ENCODE measurements at regions not wholly inside any gene's neighbourhood (a gene's known extent, or its start where the extent isn't known, plus 50 kb on each side); places are given as distances from the start of the nearest gene placed in this dataset.

DNA sequence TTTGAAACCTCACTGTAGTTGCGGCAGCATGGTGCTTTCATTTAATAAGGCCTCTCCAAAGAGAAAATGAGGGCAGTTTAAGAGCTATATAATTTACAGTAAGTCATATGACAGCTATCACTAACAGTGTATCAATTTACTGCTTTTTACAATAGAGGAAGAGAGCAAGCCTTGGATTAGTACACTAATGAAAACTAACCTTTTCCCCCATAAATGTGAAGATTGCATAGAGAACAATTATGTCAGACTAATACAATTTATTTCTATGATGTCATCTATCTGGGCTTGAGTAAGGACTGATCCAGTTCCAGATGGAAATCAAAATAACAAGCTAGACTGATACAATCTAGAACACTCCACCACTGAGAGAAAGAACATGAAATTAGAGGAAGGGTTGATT lies 78.1 kb upstream of the FAM83B start:
- TF ChIP-seq, protein P1, sequence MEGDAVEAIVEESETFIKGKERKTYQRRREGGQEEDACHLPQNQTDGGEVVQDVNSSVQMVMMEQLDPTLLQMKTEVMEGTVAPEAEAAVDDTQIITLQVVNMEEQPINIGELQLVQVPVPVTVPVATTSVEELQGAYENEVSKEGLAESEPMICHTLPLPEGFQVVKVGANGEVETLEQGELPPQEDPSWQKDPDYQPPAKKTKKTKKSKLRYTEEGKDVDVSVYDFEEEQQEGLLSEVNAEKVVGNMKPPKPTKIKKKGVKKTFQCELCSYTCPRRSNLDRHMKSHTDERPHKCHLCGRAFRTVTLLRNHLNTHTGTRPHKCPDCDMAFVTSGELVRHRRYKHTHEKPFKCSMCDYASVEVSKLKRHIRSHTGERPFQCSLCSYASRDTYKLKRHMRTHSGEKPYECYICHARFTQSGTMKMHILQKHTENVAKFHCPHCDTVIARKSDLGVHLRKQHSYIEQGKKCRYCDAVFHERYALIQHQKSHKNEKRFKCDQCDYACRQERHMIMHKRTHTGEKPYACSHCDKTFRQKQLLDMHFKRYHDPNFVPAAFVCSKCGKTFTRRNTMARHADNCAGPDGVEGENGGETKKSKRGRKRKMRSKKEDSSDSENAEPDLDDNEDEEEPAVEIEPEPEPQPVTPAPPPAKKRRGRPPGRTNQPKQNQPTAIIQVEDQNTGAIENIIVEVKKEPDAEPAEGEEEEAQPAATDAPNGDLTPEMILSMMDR (IDR thresholded peaks at IDR 0.05; ENCODE audit: insufficient read depth, low read length, severe bottlenecking) = no peak
- DNase-seq (ENCODE audit: low read depth) (no peak), FAIRE-seq (no peak)
- Histone ChIP-seq H3K4me3 (ENCODE audit: low read depth, low read length) (no peak overlapping the region), H3K36me3 (ENCODE audit: control insufficient read depth, insufficient read depth, low read length) (no peaks in the 10 kb centered on the region), H3K27me3 (ENCODE audit: control insufficient read depth, insufficient read depth, low read length) (no peaks in the 10 kb centered on the region)

- Histone ChIP-seq H3K27me3 (ENCODE audit: control insufficient read depth, insufficient read depth, low read length) (no peaks in the 10 kb centered on the region), H3K4me3 (ENCODE audit: low read depth, low read length) (no peak overlapping the region), H3K36me3 (ENCODE audit: control insufficient read depth, insufficient read depth, low read length) (no peaks in the 10 kb centered on the region)
- DNase-seq (ENCODE audit: low read depth) (no peak), FAIRE-seq (no peak)
- TF ChIP-seq, protein P1 (IDR thresholded peaks at IDR 0.05; ENCODE audit: insufficient read depth, low read length, severe bottlenecking) = no peak
Measured at GRCh38 chr6:54770328-54770727, 76.2 kb upstream of the FAM83B start.

DNA sequence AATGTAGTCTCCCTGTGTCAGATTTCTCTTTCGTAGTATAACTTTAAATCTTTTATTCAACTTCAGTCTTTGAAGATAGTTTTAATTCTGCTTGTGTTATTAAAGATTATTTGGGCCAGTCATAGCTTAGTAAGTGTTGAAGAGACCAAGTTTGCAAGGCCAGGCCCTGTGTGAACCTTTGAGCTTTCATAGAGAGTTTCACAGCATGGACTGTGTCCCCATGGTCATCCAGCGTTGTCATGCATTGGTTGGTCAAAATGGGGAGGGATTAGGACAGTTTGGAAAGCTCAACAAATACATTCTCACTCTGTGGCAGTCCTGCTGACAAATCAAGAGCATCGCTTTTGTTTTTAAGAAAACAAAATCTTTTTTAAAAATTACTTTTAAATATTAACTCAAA lies 74.6 kb upstream of the FAM83B start:
- FAIRE-seq = no peak
- no peak overlapping the region for H3K4me3 ChIP-seq (ENCODE audit: low read depth, low read length)
- H3K27me3 ChIP-seq (ENCODE audit: control insufficient read depth, insufficient read depth, low read length) = no peaks in the 10 kb centered on the region
- no peak for DNase-seq (ENCODE audit: low read depth)
- H3K36me3 ChIP-seq (ENCODE audit: control insufficient read depth, insufficient read depth, low read length) = no peaks in the 10 kb centered on the region
- TF ChIP-seq, protein P1 (IDR thresholded peaks at IDR 0.05; ENCODE audit: insufficient read depth, low read length, severe bottlenecking) = no peak

- TF ChIP-seq, protein P1 (IDR thresholded peaks at IDR 0.05; ENCODE audit: insufficient read depth, low read length, severe bottlenecking) = no peak
- DNase-seq (ENCODE audit: low read depth) (no peak), FAIRE-seq (no peak)
- H3K4me3 ChIP-seq (ENCODE audit: low read depth, low read length) = no peak overlapping the region
- no peaks in the 10 kb centered on the region for H3K36me3 ChIP-seq (ENCODE audit: control insufficient read depth, insufficient read depth, low read length)
- no peaks in the 10 kb centered on the region for H3K27me3 ChIP-seq (ENCODE audit: control insufficient read depth, insufficient read depth, low read length)
Measured at GRCh38 chr6:54772610-54773009, 74.0 kb upstream of the FAM83B start.

DNA sequence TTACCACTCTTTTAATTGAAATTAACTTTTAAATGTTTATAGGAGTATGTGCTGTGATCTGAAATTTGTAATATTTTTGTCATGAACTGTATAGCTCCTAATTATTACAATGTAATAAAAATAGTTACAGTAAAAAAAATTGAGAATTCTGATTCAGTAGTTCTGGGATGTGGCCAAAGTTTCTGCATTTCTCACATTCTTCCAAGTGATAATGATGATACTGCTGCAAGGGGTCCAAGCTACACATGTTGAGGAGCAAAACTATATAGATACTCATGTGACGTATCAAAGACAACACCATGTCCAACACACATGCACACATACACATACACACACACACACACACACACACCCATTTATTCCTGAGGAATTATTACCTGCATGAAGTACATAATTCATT lies 71.0 kb upstream of the FAM83B start:
- Histone ChIP-seq H3K36me3 (ENCODE audit: control insufficient read depth, insufficient read depth, low read length) (no peaks in the 10 kb centered on the region), H3K27me3 (ENCODE audit: control insufficient read depth, insufficient read depth, low read length) (no peaks in the 10 kb centered on the region), H3K4me3 (ENCODE audit: low read depth, low read length) (no peak overlapping the region)
- FAIRE-seq (no peak), DNase-seq (ENCODE audit: low read depth) (no peak)
- TF ChIP-seq, protein P1 (IDR thresholded peaks at IDR 0.05; ENCODE audit: insufficient read depth, low read length, severe bottlenecking) = no peak

DNA sequence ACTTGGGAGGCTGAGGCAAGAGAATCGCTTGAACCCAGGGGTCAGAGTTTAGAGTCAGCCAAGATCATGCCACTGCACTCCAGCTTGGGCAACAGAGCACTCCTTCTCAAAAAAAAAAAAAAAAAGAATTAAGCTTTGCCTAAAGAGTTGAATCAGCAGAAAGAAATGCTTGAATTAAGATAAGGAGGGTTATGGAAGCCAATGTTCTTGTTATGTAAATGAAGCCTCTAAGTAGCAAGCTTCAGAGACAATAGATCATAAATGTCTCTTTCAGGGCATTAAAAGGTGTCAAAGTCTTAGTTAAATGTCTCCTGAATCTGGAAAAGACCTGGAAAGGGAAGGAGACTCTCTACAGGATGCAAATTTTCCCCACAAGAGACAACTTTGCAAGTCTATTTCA lies 69.7 kb upstream of the FAM83B start:
- DNase-seq (ENCODE audit: low read depth) (no peak), FAIRE-seq (no peak)
- TF ChIP-seq, protein P1 (IDR thresholded peaks at IDR 0.05; ENCODE audit: insufficient read depth, low read length, severe bottlenecking) = no peak
- Histone ChIP-seq H3K4me3 (ENCODE audit: low read depth, low read length) (no peak overlapping the region), H3K36me3 (ENCODE audit: control insufficient read depth, insufficient read depth, low read length) (no peaks in the 10 kb centered on the region), H3K27me3 (ENCODE audit: control insufficient read depth, insufficient read depth, low read length) (no peaks in the 10 kb centered on the region)

Measured in bronchial epithelial cell (primary cell).